ENCODE measurements at regions not wholly inside any gene's neighbourhood (a gene's known extent, or its start where the extent isn't known, plus 50 kb on each side); places are given as distances from the start of the nearest gene placed in this dataset.
"Not testable (repeated sequence)": the region's sequence is repeated elsewhere in the genome, so short reads cannot be mapped to it uniquely, and the experiment has no call there.

- DNase-seq: no peak
Observed at GRCh38 chr2:375270-375955, 87.5 kb upstream of the ALKAL2 start.

DNA sequence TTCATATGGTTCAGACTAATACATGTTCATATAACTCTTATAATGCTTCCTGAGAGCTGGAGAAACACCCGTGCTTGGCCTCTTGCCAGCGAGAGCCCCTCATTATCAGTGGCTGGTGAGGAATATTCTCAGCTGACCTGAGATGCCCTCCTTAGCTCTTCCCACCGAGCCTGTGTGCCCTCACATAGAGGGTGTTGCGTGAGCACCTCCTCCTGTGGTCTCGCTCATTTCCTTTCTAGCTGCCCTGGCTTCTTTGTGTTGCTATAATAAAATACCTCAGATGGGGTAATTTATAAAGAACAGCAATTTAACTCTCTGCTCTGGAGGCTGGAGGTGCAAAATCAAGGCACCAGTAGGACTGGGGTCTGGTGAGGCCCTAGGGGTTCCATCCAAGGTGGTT is 80.5 kb upstream of the ALKAL2 start:
- no peak for DNase-seq

GRCh38 chr2:367246-367645 is 79.4 kb upstream of the ALKAL2 start:
- no peak for DNase-seq

DNA sequence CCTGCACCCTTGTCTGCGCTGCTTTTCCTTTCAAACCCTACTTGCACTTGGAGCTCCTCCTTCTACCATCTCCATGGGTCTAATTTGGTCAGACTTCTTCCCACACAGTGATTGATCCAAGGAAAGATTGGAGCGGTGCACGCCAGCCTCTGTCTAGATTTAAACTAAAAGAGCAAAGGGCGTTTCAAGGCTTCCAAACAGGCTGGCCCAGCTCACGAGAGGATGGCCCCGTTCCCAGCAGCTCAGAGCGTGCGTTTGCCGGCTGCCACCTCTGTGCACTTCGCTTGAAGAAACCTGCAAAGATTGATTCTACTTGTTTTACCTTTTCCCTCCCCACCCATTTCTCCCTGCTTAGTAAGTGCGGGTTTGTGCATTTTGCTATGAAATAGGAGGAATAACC is 78.8 kb upstream of the ALKAL2 start:
- no peak for DNase-seq

GRCh38 chr2:365367-366275 is 77.7 kb upstream of the ALKAL2 start:
- no peak for DNase-seq

GRCh38 chr2:363824-364470 is 76.1 kb upstream of the ALKAL2 start:
- DNase-seq: no peak

- DNase-seq: no peak
Observed at GRCh38 chr2:362924-363323, 75.0 kb upstream of the ALKAL2 start.

GRCh38 chr2:360124-360523 is 72.2 kb upstream of the ALKAL2 start:
- no peak for DNase-seq

GRCh38 chr2:359047-359446 is 71.2 kb upstream of the ALKAL2 start:
- no peak for DNase-seq

DNA sequence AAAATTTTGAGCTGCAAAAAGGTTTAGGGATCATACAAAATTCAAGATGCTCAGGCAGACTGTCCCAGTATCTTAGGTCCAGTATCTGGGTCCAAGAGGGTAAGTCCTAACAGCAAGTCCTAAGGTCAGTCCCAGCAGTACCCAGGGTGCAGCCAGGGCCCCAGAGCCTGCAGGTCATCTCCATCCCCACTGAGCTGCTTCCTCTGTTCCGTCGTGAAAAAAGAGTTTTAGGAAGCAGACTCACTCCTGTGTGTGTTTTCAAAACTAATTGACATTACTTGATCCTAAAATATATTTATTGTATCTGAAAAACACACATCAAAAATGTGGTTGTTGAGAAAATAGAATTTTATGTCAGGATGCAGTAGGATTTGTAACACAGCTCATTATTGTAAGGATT is 69.9 kb upstream of the ALKAL2 start:
- DNase-seq: no peak

- DNase-seq: not testable (repeated sequence)
Observed at GRCh38 chr2:356304-356703, 68.4 kb upstream of the ALKAL2 start.

DNA sequence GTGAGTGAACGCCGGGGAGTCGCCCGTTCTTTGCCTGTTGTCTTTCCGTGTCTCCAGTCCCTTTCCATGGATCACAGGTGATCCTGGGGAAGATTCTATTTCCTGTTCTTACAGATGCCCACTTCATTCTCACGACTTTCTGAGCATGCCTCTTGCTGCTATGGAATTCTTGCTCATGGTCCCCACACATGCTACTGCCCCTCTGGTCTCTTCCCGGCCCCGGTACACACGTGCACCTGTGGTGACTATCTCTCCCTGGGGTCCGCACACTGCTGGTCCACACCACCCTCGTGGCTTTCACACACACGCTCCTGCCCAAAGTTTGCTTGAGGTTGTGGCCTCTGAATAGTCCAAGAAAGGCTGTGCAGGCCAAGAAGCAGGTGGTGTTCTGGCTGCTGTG is 67.9 kb upstream of the ALKAL2 start:
- no peak for DNase-seq

DNA sequence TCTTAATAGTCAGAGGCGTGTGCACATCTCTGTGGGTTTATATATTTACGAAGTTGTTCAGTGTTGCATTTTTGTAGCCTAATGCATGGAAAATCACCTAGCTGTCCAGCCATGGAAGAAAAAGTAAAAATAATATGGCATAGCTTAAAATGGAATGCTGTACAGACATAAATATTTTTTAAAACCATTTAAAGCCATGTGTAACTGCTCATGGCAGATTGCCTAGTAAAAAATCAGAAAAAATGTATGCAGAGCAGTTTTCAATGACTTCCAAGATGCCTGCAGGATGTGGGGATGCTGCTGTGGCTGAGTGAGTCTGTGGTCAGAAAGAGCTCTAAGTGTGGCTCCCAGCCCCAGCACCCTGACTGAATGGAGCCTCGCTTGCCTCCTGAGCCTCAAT is 64.8 kb upstream of the ALKAL2 start:
- DNase-seq: no peak

DNA sequence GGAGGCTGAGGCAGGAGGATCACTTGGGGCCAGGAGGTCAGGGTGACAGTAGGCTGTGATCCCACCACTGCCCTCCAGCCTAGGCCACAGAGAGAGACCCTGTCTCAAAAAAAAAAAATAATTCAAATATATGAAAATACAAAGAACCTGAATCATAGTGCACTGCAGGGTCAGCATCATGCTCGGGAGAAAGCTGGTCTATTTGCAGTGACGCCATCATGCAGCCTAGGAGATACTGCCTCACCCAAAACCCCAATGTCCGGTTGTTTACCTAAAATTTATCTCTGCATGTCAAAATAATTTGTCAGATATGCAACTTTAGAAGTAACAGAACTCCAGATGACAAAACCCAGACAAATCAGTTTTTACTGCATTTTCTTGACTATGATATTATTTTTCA is 61.5 kb upstream of the ALKAL2 start:
- DNase-seq: no peak

- DNase-seq: no peak
Observed at GRCh38 chr2:348361-348916, 60.5 kb upstream of the ALKAL2 start.

DNA sequence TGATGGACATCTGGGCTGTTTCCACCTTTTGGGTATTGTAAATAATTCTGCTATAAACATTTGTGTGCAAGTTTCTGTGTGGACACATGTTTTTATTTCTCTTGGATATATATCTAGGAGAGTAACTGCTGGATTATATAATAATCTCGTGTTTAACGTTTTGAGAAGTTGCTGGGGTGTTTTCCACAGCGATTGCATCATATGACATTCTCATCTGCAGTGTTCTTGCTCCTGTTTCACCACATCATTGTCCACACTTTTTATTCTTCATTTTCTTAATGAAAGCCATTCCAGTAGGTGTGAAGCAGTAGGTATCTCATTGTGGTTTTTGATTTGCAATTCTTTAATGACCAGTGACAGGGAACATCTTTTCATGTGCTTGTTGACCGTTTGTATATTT is 56.9 kb upstream of the ALKAL2 start:
- DNase-seq: no peak

DNA sequence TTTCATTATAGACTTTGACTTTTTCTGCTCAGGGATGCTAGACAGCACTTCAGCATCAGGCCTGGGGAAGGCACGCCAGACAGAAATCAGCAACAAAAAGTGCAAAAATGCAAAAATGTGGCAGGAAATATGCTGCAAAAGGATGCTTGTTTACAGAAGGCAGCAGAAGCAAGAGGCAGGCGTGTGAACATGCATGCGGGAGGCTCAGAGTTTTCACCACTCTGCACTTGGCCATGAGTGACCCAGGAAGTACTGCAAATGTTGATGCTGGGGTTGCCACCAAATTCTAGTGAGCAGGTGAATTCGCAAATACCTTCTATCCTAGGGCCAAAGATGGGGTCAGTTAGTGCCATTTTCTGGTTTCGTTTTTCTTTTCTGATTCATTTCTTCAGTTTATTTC is 55.5 kb upstream of the ALKAL2 start:
- no peak for DNase-seq

DNA sequence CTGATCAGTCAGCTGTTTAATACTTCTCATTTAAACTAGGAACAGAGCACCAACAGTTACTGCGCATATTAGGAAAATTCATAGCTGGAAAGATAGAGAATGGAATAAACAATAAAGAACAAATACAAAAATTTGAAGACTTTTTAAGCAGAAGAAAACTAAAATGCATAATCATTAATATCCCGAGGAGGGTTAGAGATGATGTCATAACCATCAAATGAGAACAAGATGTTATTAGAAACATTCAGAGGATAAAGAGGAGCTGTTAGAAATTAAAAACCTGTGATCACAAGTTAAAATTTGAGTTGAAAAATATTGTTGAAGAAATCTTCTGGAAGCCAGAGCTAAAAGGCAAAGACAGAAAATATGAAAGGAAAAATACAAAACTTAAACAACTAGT is 54.0 kb upstream of the ALKAL2 start:
- DNase-seq: no peak

GRCh38 chr2:341017-341542 is 53.2 kb upstream of the ALKAL2 start:
- no peak for DNase-seq

Data from DMS53 (cell line).